Heart left ventricle (tissue), 16 donors: ENCODE measurements at regions not wholly inside any gene's neighbourhood (a gene's known extent, or its start where the extent isn't known, plus 50 kb on each side); places are given as distances from the start of the nearest gene placed in this dataset.

Experiments used
- ATAC-seq, 4 donors: fragments of 200-7000 bp; cut with Tn5 transposase; one replicate each; pipeline ENCODE4 v1.9.1; 2020 to 2022; ENCODE audit warnings: moderate library complexity in 4 of 4, mild to moderate bottlenecking in 3 of 4, moderate number of reproducible peaks in 1 of 4
- DNase-seq, 5 donors: peaks; one replicate each; pipeline ENCODE4 v3.0.0-alpha.2; 2020
- H3K27ac ChIP-seq, 12 donors: fragments of 200-600 bp; sonication (generic) in 4 of 12; one replicate each; pipeline versions ENCODE4 v1.5.0 to v1.8.0; 2016 to 2022; ENCODE audit warnings: mild to moderate bottlenecking in 2 of 12
- H3K27me3 ChIP-seq, 9 donors: fragments of 200-600 bp; sonication (generic) in 2 of 9; one replicate each; pipeline versions ENCODE4 v1.5.1 to v1.8.0; 2016 to 2022; ENCODE audit warnings: mild to moderate bottlenecking in 3 of 9
- H3K36me3 ChIP-seq, 9 donors: fragments of 200-600 bp; sonication (generic) in 2 of 9; one replicate each; pipeline versions ENCODE4 v1.5.0 to v1.8.0; 2018 to 2022; ENCODE audit warnings: mild to moderate bottlenecking in 2 of 9
- H3K4me1 ChIP-seq, 12 donors: fragments of 200-600 bp; sonication (generic) in 4 of 12; one replicate each; pipeline versions ENCODE4 v1.5.0 to v1.8.0; 2016 to 2022; ENCODE audit warnings: mild to moderate bottlenecking in 3 of 12
- H3K4me3 ChIP-seq, 12 donors: fragments of 200-600 bp; sonication (generic) in 4 of 12; one replicate each; pipeline versions ENCODE4 v1.5.0 to v1.8.0; 2017 to 2022; ENCODE audit warnings: mild to moderate bottlenecking in 9 of 12, moderate library complexity in 4 of 12
- H3K9me3 ChIP-seq, 12 donors: fragments of 200-600 bp; sonication (generic) in 4 of 12; one replicate each; pipeline versions ENCODE4 v1.5.0 to v1.8.0; 2016 to 2022; ENCODE audit warnings: mild to moderate bottlenecking in 1 of 12
- CTCF ChIP-seq, 12 donors: fragments of 200-600 bp; sonication (generic) in 4 of 12; IDR thresholded peaks; one replicate each; pipeline versions ENCODE4 v1.5.0 to v1.8.0; 2018 to 2022; ENCODE audit warnings: antibody characterized with exemption in 12 of 12, mild to moderate bottlenecking in 5 of 12
- POLR2A ChIP-seq, 2 donors: fragments of 450-650 bp; IDR thresholded peaks; one replicate each; pipeline ENCODE4 v1.6.1; 2017; ENCODE audit warnings: antibody characterized with exemption in 2 of 2, mild to moderate bottlenecking in 2 of 2, moderate library complexity in 2 of 2
- WGBS, 4 donors: extraction: QIAGEN DNeasy Blood & Tissue Kit in 2 of 4; methylation state at CpG; one replicate each; pipeline versions ENCODE4 v1.1.5 to v1.1.7; 2013 to 2018; 5-methylcytosine and 5-hydroxymethylcytosine counted together
- intact Hi-C, 10 donors: fragments of 100-400 bp; cut with DNase I; formaldehyde crosslinking; loops; one replicate each; pipeline versions ENCODE4 v1.11.1 to v1.14.2; 2022
- donor health status: ischemic (EF 13 %, LVEDD 7.1; RV severe dilation, severe dysfunction).
- donor health status: healthy with polysubstance abuse.
- donor health status: DM: no; HTN: yes; CAD: no.
- donor health status: DM: no; HTN: no; CAD: no.
- donor health status: ischemic (EF 25% LVEDD 6.9; RV normal size, moderate dysfunction).
- donor health status: ischemic (EF 25% LVEDD 5.7; RV mildly dilated, moderate dysfunction).
- donor health status: healthy.
- donor health status: DM: yes; HTN: yes; CAD: no.
- donor health status: ischemic (EF 35%, LVEDD 5.7; RV mildly dilated, moderate dysfunction).
- donor health status: nonischemic (EF 11% LVEDD 7.7; RV severe dilation, severe dysfunction).
- donor health status: DM: yes; HTN: yes; CAD: no.
- donor health status: PGD.
- donor health status: ischemic (EF 29% LVEDD 5.4; RV normal size, mild dysfunction).
- donor health status: nonischemic (EF 23%, LVEDD 6.1; RV moderate dilation, normal function).

- ATAC-seq (peak in 1 of 4 donors; percentile 50), DNase-seq (peak in 1 of 5 donors; percentile 25)
- TF ChIP-seq CTCF (IDR thresholded peaks at IDR 0.05) (peak in 1 of 12 donors; percentile 5), POLR2A (IDR thresholded peaks at IDR 0.05) (no peak)
- Histone ChIP-seq H3K36me3 (no peaks in the 10 kb centered on the region), H3K27ac (no peak overlapping the region), H3K27me3 (no peaks in the 10 kb centered on the region), H3K4me3 (no peak overlapping the region), H3K4me1 (no peaks in the 10 kb centered on the region), H3K9me3 (peaks cover 0 to 13% (median 0%) of the 10 kb centered on the region in 12 donors)
- intact Hi-C loops = no loop called here
Measured at GRCh38 chr2:139031722-139032121, 251.5 kb upstream of the NXPH2 start.

- Histone ChIP-seq H3K4me1 (no peaks in the 10 kb centered on the region), H3K27me3 (no peaks in the 10 kb centered on the region), H3K36me3 (no peaks in the 10 kb centered on the region), H3K27ac (no peak overlapping the region), H3K9me3 (peaks cover 0 to 25% (median 3%) of the 10 kb centered on the region in 12 donors), H3K4me3 (no peak overlapping the region)
- no peak for DNase-seq
- intact Hi-C loops = no loop called here
- TF ChIP-seq CTCF (IDR thresholded peaks at IDR 0.05) (no peak), POLR2A (IDR thresholded peaks at IDR 0.05) (no peak)
- 55 to 79% (median 69%) methylated on average over 1 of the region's 1 CpG for WGBS, 4 donors
- ATAC-seq = no peak
Measured at GRCh38 chr2:139020287-139020686, 240.1 kb upstream of the NXPH2 start.

- DNase-seq (no peak), ATAC-seq (no peak)
- 68 to 92% (median 83%) methylated on average over 1 to 2 of the region's 2 CpGs for WGBS, 4 donors
- TF ChIP-seq POLR2A (IDR thresholded peaks at IDR 0.05) (no peak), CTCF (IDR thresholded peaks at IDR 0.05) (no peak)
- Histone ChIP-seq H3K27ac (no peak overlapping the region), H3K9me3 (peaks cover 0 to 30% (median 3%) of the 10 kb centered on the region in 12 donors), H3K36me3 (no peaks in the 10 kb centered on the region), H3K4me1 (no peaks in the 10 kb centered on the region), H3K4me3 (no peak overlapping the region), H3K27me3 (no peaks in the 10 kb centered on the region)
- intact Hi-C loops = no loop called here
Measured at GRCh38 chr2:139018252-139018651, 238.1 kb upstream of the NXPH2 start.

- Histone ChIP-seq H3K27ac (peak overlapping the region in 1 of 12 donors; percentile 33), H3K4me3 (no peak overlapping the region), H3K27me3 (no peaks in the 10 kb centered on the region), H3K36me3 (no peaks in the 10 kb centered on the region), H3K9me3 (peaks cover 0 to 3% (median 0%) of the 10 kb centered on the region in 12 donors), H3K4me1 (no peaks in the 10 kb centered on the region)
- intact Hi-C loops = no loop called here
- no peak for TF ChIP-seq POLR2A (IDR thresholded peaks at IDR 0.05)
- no peak for TF ChIP-seq CTCF (IDR thresholded peaks at IDR 0.05)
- ATAC-seq = peak in 1 of 4 donors; percentile 51
- no peak for DNase-seq
Measured at GRCh38 chr2:139007130-139007529, 226.9 kb upstream of the NXPH2 start.
